Panc1 (cell line): ENCODE measurements at regions not wholly inside any gene's neighbourhood (a gene's known extent, or its start where the extent isn't known, plus 50 kb on each side); places are given as distances from the start of the nearest gene placed in this dataset.
"Not testable (repeated sequence)": the region's sequence is repeated elsewhere in the genome, so short reads cannot be mapped to it uniquely, and the experiment has no call there.

Experiments used
- POLR2AphosphoS5 ChIP-seq: IDR thresholded peaks from 2 replicates; pipeline ENCODE4 v1.6.1; 2012; ENCODE audit warnings: mild to moderate bottlenecking, low read depth, low read length, moderate library complexity
- SIN3A ChIP-seq: IDR thresholded peaks from 2 replicates; pipeline ENCODE4 v1.6.1; 2012; ENCODE audit warnings: low read depth, mild to moderate bottlenecking, low read length, moderate library complexity, borderline replicate concordance; ENCODE audit not compliant: insufficient read depth
- TF ChIP-seq, protein P1 (sequence below): fragments of 450-650 bp; IDR thresholded peaks from 2 replicates; pipeline ENCODE4 v1.5.1; 2017; ENCODE audit warnings: mild to moderate bottlenecking
- TF ChIP-seq, protein P2 (sequence below), 2 experiments: IDR thresholded peaks; 2 replicates each; pipeline ENCODE4 v1.6.1; 2011 to 2012; ENCODE audit warnings: low read depth in 2 of 2, control low read depth in 1 of 2, low read length in 1 of 2, mild to moderate bottlenecking in 1 of 2, moderate library complexity in 1 of 2; ENCODE audit not compliant: insufficient read depth in 1 of 2

DNA sequence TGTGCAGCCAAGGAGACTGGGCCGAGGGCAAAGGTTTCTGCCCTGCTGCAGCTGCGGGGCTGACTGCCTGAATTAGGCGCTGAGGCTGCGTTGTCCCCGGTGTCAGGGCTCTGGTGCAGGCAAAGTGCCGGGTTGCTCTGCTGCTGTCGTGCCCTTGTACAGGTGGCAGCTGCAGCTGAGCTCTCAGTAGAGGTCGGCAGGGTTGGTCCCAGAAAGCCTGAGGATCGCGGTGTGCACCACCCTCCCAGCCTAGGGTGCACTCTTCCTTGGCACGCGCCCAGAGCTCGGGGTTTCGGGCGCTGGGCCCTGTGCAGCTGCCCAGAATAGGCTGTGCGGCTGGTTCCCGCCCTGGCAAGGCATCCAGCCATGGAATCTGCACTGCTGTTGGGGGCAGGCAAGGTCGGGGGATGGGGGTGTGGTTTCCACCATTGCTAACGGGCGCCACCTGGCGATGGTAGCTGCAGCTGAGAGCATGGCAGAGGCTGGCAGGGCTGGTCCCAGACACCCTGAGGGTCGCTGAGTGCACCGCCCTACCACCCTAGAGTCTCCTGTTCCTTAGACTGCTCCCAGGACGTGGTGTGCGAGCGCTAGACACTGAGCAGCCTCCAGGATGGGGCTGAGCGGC lies 86.3 kb downstream of the POTEM start:
- TF ChIP-seq, protein P1, sequence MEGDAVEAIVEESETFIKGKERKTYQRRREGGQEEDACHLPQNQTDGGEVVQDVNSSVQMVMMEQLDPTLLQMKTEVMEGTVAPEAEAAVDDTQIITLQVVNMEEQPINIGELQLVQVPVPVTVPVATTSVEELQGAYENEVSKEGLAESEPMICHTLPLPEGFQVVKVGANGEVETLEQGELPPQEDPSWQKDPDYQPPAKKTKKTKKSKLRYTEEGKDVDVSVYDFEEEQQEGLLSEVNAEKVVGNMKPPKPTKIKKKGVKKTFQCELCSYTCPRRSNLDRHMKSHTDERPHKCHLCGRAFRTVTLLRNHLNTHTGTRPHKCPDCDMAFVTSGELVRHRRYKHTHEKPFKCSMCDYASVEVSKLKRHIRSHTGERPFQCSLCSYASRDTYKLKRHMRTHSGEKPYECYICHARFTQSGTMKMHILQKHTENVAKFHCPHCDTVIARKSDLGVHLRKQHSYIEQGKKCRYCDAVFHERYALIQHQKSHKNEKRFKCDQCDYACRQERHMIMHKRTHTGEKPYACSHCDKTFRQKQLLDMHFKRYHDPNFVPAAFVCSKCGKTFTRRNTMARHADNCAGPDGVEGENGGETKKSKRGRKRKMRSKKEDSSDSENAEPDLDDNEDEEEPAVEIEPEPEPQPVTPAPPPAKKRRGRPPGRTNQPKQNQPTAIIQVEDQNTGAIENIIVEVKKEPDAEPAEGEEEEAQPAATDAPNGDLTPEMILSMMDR = not testable (repeated sequence)
- TF ChIP-seq POLR2AphosphoS5, SIN3A: not testable (repeated sequence)
- TF ChIP-seq, protein P2, sequence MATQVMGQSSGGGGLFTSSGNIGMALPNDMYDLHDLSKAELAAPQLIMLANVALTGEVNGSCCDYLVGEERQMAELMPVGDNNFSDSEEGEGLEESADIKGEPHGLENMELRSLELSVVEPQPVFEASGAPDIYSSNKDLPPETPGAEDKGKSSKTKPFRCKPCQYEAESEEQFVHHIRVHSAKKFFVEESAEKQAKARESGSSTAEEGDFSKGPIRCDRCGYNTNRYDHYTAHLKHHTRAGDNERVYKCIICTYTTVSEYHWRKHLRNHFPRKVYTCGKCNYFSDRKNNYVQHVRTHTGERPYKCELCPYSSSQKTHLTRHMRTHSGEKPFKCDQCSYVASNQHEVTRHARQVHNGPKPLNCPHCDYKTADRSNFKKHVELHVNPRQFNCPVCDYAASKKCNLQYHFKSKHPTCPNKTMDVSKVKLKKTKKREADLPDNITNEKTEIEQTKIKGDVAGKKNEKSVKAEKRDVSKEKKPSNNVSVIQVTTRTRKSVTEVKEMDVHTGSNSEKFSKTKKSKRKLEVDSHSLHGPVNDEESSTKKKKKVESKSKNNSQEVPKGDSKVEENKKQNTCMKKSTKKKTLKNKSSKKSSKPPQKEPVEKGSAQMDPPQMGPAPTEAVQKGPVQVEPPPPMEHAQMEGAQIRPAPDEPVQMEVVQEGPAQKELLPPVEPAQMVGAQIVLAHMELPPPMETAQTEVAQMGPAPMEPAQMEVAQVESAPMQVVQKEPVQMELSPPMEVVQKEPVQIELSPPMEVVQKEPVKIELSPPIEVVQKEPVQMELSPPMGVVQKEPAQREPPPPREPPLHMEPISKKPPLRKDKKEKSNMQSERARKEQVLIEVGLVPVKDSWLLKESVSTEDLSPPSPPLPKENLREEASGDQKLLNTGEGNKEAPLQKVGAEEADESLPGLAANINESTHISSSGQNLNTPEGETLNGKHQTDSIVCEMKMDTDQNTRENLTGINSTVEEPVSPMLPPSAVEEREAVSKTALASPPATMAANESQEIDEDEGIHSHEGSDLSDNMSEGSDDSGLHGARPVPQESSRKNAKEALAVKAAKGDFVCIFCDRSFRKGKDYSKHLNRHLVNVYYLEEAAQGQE (IDR thresholded peaks at IDR 0.05; ENCODE audit: insufficient read depth in 1 of 2, low read depth in 2 of 2, low read length in 1 of 2) = not testable (repeated sequence)
